ENCODE measurements at regions not wholly inside any gene's neighbourhood (a gene's known extent, or its start where the extent isn't known, plus 50 kb on each side); places are given as distances from the start of the nearest gene placed in this dataset.
"Not testable (repeated sequence)": the region's sequence is repeated elsewhere in the genome, so short reads cannot be mapped to it uniquely, and the experiment has no call there.

DNA sequence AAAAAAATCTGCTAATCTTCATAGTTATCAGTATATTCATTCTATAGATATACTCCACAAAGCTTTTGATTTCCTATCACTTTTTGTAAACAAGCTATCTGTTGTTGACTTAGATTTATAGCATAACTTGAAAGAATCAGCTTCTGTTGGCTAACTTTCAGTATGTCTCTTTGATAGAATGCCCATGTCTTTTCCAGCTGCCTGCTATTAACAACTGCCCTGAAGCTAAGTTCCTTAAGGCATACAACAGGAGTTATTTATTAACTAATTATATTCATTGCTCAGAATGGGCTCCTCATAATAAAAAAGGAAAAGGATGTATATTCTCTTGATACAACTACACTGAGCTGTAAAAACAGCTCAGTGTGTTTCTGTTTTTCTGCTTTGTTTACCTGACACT lies 293.9 kb downstream of the TUSC7 start:
- intact Hi-C loops (cut with micrococcal nuclease), result no loop called here

DNA sequence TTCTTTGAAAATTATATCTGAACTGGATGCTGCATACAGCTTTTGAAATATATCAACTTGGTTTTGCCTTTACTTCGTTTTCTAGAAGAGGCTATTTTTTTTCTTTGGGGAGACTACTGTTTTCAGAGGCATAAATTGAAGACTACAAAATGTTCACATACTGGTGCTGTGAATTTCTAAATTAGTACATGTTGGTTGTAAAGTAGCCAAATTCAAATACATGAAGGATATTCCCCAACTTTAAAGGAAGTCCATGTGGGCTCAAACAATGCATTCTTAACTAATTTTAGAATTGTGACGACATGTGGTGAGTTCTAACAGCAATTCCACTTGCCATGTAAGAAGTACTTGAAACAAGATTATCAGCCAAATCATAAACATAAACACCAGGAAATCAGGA lies 295.7 kb downstream of the TUSC7 start:
- intact Hi-C loops (cut with micrococcal nuclease), result no loop called here

DNA sequence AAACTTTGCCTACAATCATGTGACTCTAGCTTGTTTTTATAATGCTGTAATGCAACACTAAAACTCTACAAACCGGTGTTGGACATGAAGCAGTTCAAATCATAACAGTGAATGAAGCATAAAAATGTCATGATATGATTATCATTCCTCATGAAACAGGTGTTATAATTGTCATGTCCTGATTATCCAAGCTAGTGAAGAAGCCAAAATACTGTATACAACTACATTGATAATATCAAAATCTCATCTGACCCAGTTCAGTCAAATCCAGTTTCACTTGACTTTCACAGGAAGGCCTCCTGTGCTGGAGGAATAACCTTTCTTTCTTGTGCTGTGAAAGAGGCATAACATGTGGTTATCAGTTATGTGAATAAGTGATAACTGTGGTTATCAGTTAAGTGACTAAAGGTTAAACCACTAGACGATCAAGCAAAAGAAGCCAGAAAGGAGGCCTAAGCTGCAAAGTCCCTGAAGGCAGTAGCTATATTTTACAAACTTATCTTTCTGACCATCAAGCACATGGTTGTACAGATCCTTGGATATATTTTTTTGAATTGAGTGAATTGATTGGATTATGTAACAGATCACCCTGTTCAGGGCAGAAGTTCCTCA lies 296.4 kb downstream of the TUSC7 start:
- intact Hi-C loops (cut with micrococcal nuclease), result no loop called here

DNA sequence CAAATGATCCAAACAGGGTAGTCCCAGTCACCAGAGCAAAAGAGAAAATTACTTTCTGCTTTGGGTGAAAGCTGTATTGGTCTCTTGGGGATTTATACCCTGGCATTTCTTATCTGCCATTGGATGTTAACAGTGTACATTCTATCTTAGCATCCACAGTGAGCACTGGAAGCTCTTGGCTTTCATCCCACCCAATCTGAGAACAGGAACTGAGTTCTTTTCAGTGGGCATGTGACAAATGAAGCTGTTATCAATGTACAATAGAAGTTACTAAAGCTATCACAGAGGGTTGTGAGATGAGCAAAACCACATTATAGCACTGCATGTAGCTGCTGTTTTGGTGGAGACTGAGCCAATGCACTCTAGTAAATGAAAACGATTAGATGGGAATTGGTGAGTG lies 300.7 kb downstream of the TUSC7 start:
- intact Hi-C loops (cut with micrococcal nuclease), result no loop called here

DNA sequence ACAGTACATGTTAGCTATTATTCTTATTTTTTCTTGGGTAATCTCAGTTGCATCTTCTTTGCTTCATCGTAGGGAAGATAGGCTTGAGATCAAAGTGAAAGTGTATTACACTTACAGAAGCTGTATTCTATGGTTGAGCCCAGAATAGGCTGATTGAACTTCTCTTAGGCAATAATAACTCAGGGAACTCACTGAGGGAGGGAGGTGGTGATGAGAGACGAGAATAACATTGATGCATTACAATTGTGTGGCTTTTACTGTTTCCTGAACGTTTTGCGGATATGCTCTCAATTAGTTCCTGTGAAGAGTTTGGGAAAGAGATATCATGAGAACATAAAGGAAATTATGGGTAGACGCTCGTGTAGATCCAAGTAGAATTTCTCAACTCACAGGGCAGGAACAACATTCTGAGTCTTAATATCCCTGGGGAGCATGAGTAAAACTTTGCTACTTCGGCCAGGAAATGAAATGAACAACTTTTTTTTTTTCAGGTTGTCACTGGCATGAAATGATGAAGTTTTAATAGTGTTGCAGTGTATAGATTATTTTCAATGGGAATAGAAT lies 302.2 kb downstream of the TUSC7 start:
- intact Hi-C loops (cut with micrococcal nuclease), result no loop called here

DNA sequence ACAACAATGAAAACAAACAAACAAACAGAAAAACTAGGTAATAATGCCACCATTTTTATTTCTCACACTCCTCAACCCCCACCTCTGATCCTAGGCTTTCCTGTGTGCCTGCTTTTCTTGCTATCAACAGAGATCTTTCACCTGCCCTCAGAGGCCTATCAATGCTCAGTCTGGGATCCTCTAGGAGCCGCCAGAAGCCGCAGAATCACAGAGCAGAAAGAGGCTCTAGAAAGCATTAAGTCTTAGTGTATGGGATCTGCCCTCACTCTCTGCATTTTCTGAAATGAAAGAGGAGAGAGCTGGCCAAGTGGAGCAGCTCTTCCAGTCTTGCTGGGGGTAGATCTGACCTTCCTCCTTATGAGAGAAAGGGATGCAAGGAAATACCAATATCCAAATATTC lies 306.8 kb downstream of the TUSC7 start:
- intact Hi-C loops (cut with micrococcal nuclease), result no loop called here

DNA sequence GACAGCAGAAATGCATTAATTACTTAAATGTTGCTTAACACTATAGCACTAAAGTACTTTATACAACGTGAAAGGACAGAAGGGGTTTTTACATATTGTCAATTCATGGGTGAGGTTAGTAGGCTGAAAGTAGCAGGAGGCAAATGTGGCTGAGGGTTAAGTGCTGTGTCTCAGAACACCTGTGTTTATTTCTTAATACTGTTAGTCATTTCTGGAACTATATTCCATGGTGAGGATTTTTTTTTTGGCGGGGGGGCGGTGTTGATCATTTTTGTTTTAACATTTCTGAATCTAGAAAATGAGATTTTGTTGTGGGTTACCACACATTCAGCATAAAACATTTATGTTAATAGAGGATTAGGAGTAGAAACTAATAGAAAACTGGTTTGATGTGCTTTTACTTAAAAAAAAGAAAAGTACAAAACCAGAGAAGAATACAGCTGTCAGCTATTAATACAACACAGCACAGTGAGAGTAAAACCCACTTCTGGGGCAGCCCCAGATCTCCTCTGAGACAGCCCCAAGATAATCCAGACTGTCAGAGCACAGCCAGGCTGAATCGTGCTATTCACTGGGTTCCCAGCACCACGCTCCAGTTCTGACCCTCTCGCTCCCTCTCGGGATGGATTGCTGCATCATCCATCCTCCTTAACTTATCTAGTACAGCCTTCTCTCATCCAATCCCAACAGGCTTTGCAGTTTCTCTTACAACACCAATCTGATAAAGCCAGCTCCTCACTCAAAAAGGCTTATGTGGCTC lies 307.7 kb downstream of the TUSC7 start:
- intact Hi-C loops (cut with micrococcal nuclease), result no loop called here

DNA sequence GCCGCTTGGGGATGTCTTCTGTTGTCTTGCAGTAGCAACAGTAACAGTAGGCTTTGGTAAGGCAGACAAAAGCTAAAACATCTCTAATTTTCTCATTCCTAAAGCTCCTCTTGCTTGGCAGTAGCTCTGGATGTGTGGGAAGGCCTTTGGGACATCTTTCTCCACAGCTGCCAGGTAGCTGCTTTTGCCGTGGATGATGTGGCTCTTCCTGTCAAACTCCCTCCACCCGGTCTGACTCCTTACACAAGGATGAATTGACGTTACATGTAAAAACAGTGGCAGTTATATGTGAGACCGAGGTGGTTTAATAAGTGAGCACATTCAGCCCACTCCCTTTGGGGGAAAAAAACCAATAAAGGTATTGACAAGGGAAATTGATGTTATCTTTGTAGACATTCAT lies 309.1 kb downstream of the TUSC7 start:
- intact Hi-C loops (cut with micrococcal nuclease), result loop anchor here (1.0 to 2.0 kb wide), 3 partner anchors 510 to 979 kb away; no protein-coding TSS in a partner anchor

DNA sequence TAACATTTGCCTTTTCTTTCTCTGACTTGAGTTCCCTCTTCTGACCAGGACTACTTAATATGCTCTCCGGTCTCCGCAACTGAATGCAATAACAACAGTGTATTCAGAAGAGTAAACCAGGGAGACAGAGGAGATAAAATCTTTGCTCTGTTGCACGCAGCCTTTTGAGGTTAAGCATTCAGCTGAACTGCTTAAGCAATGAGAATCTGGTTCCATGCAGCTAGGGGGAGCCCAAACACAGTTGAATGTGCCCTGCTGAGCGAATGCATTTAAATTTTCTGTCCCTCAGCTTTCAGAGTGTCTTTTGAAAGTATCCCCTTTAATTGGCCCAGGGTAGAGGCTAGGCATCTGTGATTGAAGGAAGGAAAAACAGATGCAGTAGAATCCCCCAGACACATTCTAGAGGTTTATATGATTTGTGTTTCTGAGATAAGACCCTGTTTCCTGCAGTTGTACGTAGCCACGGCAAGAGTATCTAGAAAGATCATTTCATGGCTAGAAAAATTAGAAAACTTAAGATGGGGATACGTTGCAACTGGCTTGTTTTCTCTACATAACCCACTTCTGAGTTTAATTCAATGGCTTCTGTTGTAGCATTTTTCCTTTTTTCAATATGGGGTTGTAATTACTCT lies 309.6 kb downstream of the TUSC7 start:
- intact Hi-C loops (cut with micrococcal nuclease), result loop anchor here (1.0 to 2.0 kb wide), 3 partner anchors 510 to 978 kb away; no protein-coding TSS in a partner anchor

DNA sequence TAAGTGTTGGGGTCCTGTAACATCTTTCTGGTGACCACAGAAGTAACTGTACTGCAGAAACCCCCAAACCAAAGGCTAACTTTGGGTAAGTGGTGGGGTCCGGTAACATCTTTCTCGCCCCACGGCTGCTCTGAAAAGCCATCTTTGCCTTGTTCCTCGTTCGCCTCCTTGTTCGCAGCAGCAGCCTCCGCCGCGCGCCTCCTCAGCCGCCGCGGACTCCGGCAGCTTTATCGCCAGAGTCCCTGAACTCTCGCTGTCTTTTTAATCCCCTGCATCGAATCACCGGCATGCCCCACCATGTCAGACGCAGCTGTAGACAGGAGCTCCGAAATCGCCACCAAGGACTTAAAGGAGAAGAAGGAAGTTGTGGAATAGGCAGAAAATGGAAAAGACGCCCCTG lies 316.8 kb downstream of the TUSC7 start:
- intact Hi-C loops (cut with micrococcal nuclease), result no loop called here

DNA sequence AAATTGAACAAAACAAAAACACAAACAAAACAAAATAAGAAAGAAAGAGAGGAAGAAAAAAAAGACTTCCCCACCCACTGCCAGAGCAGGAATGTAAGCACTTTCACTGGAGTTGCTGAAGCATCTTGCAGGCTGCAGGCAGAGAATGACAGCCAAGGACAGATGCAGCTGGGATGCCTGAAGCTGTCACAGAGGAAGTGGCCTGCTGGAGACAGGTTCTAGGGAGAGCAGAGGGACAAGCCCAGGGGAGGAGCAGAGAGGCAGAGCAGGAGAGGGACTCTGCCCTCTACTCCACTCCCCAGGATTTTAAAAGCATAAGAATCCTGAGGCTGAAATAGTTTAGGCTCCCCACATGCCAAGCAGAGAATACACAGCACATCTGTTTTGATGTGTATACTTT lies 326.2 kb downstream of the TUSC7 start:
- intact Hi-C loops (cut with micrococcal nuclease), result no loop called here

DNA sequence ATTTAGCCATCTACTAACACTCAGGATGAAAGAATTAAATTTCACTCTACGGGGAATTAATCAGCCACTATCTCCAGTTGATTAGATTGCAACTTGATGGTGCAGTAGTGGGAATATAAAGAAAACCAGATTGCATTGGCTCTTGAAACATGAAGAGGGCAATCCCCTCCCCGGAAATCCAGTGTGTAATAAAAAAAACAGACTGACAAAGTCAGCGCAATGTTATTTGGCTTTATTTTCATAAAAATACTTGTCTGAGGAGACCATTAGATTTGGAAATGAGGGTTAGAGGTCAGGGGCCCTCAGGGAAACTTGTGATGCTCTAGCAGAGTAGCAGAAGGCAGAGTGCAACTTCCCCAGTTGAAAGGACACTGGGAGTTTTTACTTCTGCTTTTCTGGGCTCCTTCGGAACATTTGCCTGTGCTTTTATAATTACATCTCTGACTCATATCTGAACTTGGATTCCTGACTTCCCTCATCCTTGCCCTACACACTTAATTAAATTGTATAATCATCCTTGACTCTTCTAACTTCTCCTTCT lies 326.8 kb downstream of the TUSC7 start:
- intact Hi-C loops (cut with micrococcal nuclease), result no loop called here

DNA sequence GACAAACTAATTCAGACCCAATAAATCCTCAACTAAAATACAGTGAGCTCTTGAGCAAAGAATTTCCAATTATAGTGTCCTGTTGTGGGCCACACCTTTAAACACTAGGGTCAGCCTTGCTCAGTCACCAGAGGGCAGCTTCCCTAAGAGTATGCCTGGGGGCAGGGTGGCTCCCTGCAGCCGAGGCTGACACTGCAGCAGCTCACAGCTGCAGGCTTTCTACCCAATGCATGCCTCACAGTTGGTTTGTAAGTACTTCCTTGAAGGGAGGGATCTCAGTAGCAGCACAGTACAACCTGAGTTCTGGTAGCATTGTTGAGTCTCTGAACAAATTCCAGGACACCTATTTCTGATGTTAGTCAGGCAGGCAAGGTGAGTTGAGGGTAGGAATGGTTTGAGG lies 335.6 kb downstream of the TUSC7 start:
- intact Hi-C loops (cut with micrococcal nuclease), result no loop called here

DNA sequence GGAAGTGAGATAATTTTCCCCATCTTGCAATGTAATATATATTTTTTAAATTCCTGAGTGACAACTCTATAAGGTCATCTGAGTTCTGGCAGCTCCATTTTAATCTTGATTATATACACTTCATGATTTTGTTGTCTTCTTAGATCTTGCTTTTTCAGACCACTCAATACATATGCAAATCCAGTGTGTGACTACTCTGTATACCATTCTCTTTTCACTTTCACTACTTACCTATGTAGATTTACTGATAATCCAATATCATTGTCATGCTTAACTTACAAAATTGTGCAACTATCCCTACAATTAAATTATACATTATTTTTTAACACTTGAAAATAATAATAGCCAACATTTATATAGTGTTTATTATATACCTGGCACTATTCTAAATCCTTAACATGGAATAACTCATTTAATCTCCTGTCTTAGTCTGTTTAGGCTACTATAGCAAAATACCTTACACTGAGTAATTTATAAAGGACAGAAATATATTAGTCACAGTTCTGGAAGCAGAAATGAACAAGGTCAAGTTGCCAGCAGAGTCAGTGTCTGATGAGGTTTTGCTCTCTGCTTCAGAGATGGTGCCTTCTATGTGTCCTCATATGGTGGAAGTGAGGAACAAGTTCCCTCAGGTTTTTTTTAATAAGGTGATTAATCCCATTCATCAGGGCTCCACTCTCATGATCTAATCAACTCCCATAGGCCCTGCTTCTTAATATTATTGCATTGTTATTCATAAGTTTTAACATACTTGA lies 338.5 kb downstream of the TUSC7 start:
- intact Hi-C loops (cut with micrococcal nuclease), result no loop called here

DNA sequence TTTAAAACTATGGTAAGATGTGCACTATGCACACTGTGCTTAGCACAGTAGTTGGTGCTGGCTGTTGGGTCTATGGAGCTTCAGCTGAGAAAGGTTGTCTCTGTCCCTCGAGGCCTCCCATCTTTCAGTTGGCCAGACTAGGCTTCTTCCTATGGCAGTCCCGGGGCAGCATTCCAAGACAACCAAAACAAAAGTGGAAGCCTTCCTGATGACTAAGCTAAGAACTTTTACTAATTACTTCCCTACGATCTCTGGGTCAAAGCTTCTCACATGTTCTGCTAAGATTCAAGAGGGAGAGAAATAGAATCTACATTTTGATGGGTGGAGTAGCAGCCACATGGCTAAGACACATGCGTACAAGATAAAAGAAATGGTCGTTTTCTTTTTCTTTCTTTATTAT lies 342.8 kb downstream of the TUSC7 start:
- intact Hi-C loops (cut with micrococcal nuclease), result no loop called here

DNA sequence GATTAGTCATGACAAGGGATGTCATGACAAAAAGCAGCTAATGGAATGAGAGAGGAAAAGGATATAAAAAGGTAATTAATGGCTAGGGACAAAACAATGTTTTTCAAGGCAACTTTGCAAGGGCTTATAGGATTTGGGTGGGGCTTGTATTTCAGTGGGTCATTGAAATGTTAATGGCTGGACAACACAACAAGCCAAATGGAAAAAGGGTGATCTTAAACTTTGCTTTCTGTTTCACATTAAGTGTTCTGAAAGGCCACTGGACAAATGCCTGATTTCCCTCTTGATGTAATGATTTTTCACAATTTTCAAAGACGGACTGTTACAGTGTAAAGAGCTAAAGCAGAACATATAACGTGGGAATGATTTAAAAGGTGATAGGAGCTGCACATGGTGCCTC lies 345.0 kb downstream of the TUSC7 start:
- intact Hi-C loops (cut with micrococcal nuclease), result no loop called here

DNA sequence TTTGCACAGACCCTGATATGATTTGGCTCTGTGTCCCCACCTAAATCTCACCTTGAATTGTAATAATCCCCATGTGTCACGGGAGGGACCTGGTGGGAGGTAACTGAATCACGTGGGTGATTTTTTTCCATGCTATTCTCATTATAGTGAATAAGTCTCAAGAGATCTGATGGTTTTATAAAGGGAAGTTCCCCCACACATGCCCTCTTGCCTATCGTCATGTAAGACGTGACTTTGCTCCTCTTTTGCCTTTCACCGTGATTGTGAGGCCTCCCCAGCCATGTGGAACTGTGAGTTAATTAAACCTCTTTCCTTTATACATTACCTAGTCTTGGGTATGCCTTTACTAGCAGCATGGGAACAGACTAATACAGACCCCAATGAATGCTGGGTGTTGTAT lies 347.4 kb downstream of the TUSC7 start:
- intact Hi-C loops (cut with micrococcal nuclease), result not testable (repeated sequence)

DNA sequence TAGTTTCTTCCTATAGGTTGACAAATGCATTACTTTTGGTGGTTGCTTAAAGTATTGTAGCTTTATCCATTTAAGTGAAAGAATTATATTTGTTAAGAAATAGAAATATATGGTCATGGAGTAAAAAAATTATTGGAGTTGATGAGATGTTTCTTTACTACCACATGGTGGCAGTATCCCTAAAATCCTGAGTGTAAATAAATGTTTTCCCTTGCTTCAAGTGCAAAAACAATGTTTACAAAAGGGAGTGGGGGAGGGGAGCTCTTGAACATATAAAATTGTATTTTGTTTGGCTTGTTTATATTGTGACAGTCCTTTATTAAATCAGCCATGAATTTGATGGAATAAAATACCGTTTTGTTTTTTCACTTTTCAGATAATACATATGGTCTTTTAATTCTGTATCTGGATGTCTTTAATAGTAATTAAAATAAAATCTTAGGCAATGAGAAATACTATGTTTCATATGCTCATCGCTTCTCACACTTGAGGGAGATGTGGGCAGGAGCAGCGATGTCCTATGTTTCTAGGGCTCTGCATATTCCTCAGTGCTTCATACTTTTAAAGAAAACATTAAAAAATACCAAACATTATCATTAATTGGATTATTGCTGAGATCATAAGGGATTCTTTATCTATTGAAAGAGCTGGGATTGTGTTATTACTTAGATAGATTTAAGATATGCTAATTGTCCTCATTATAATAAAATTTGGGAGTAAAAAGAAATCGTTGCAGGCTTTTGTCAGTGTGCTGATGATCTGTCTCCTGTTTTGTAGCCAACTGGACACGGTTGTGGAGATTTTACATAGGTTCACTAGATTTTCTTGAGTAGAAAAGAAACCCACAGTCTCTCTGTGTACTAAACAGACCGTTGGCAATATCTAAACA lies 349.7 kb downstream of the TUSC7 start:
- intact Hi-C loops (cut with micrococcal nuclease), result no loop called here

DNA sequence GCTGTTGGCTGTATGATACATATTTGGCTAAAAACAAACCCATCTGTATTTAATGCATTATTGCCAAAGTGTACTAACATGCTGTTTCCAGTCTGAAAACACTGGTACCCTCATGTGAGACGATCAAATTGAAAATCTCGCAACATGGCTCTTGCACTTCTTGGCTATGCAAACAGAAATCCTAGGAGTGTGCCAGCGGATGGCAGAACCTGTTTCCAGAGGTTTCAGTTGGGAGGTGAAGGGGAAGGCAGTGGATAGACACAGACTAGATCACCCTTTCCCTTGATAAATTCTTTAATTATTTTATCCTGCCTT lies 350.3 kb downstream of the TUSC7 start:
- intact Hi-C loops (cut with micrococcal nuclease), result no loop called here

DNA sequence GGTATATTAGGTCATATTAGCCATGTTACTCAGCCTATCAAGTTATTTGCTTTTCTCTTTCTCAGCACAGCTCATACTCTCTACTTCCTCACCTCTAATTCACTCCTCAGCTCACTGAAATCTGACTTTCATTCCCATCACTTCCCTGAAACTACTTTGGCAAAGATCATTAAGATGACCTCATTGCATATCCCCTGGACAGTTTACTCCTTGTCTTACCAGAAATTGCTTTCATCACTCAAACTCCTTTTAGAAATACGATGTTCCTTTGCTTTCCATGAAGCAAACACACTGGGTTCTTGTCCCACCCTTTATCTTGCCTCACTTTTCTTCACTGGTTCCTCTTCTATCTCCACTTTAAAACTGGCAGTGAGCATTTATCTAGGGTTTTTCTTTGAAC lies 354.4 kb downstream of the TUSC7 start:
- intact Hi-C loops (cut with micrococcal nuclease), result no loop called here

DNA sequence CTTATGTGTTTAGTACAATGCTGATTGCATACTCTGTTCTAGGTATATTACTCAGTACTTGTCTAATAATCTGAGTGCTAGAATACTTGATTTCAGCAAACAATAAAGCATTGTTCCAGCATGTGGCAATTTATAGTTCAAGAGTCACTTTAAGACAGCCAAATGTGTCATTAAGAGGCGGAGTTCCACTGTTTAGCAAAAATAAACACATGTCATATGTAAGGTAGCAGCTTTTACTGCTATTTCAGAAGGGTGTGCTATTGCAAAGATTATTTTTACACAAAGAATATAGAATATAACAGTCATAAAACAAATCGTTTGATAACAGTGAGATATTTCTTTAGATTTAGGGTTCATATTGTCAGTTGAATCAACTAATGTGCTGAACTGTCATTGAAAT lies 358.7 kb downstream of the TUSC7 start:
- intact Hi-C loops (cut with micrococcal nuclease), result no loop called here

All from T-helper 1 cell treated with Interleukin-12 subunit alpha and Interleukin-12 subunit beta and Interleukin-4 antibody, amounts not matched to agents 30 ng/mL and 1 ng/mL, for 36 hours (primary cell).